GM21381 (cell line): ENCODE measurements at regions not wholly inside any gene's neighbourhood (a gene's known extent, or its start where the extent isn't known, plus 50 kb on each side); places are given as distances from the start of the nearest gene placed in this dataset.
"Not testable (repeated sequence)": the region's sequence is repeated elsewhere in the genome, so short reads cannot be mapped to it uniquely, and the experiment has no call there.

Source experiments
- ATAC-seq: cut with Tn5 transposase; IDR thresholded peaks from one replicate; pipeline ENCODE4 v1.9.1; 2021; ENCODE audit warnings: mild to moderate bottlenecking, moderate library complexity; ENCODE audit not compliant: unreplicated experiment

DNA sequence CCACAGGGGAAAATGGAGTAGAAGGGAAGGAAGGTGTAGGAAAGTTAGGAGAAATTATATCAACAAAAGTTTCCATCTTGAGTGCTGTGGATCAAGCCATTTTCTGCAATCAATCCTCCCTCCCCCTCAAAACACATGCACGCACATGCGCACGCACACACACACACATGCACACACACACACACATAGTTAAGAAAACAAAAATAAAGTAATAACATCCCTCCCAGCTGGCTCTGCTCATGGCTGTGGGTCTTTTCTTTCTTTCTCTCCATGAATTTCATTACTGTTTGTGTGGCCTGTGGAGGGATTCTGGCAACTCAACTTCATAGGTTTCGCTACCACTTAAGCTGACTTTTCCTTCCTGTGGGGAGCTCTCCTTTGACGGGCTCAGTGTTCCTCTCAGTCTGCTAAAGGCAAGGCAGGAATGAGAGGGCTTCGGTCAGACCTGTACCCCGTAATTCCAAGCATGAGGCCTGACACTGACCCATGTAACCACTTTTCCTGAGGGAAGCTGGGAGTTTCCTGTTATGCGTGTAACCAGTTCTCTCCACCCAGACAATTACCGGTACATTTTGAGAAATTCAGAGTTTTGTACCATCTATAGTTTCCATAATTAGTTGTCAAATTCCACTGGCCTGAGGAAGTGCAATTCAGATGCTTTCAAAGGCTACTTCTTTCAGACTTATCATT lies 79.8 kb downstream of the ZNF92 start:
- ATAC-seq, result no peak

DNA sequence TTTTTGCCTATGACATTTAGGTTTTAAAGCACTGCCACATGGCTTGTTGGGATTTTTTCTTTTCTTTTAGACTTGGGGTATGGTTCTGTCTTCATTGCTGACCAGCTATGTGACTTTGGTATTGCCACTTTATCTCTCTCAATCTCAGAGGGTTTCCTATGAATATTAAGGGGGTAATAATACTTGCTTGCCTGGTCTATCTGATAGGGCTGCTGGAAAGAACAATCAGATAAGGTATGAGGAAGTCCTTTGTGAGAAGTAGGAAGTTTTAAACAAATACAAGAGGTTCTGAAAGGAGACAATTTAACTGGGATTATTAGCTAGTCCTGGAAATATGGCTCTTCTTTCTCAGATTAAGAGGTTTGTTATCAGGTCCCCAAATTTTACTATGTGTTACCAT lies 80.8 kb downstream of the ZNF92 start:
- ATAC-seq, result no peak

DNA sequence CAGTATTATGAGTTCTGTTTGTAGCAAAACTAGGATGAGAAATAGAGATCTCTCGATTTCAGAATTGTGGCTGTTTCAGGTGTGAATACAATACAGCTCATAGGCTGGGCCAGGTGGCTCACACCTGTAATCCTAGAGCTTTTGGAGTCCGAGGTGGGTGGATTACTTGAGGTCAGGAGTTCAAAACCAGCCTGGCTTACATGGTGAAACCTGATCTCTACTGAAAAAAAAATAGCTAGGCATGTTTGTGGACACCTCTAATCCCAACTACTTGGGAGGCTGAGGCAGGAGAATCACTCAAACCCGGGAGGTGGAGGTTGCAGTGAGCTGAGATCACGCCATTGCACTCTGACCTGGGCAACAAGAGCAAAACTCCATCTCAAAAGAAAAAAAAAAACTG lies 81.4 kb downstream of the ZNF92 start:
- not testable (repeated sequence) for ATAC-seq

DNA sequence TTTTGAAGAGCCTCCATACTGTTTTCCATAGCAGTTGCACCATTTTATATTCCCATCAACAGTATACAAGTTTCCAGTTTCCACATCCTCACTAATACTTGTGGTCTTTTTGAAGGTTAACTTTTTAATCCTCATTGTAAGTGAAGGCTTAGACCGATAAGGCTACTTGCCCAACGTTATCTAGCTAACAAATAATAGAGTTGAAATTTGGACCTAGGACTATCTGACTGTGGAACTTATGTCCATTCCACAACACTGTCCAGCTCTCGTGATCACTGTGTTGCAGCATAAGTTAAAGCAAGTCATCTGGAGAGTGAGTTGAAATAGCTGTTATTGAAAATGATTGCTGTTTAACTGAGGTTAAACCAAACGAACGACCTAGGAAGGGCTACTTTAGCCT lies 84.0 kb downstream of the ZNF92 start:
- ATAC-seq, result no peak

DNA sequence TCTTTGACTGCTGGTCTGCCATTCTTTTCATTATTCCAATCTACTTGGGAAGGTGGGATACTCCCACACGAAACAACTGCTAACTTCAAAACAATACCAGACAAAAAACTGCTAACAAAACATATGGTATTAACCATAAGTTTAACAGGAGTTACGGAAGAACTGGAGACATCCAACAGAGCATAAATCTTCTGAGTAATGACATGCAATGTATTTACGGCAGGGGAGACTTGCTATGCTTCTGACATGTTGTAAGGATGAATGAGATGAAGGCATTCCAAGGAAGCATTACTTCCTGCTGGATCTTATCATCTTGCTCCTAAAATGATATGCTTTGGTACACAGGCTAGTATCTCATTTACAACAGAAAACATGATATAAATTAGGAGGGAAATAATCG lies 85.8 kb downstream of the ZNF92 start:
- no peak for ATAC-seq

DNA sequence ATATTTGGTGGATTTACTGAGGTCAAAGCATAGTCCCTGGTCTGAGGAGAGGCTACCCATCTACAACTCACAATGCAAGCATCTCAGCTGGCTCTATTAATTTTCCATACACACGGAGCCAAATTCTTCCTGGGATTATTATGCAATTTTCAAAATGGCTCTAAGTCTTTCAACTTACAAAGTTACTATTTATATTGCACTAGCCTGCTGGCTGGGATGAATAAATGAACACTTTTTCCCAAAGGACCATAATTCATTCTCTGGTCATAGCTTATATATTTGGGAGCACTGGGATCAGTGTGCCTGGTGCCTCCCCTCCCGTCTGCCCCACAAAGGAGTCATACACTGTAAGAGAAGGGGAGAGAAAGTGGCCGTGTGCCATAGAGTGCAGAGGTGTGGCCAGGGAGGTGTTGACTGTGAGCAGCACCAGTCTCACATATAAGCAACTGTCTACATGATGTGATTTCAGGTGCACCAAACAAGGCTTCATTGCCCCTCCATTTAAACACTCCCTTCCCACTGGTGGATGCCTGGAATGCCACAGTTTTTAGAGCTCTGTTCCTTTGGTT lies 88.6 kb downstream of the ZNF92 start:
- ATAC-seq, result no peak

DNA sequence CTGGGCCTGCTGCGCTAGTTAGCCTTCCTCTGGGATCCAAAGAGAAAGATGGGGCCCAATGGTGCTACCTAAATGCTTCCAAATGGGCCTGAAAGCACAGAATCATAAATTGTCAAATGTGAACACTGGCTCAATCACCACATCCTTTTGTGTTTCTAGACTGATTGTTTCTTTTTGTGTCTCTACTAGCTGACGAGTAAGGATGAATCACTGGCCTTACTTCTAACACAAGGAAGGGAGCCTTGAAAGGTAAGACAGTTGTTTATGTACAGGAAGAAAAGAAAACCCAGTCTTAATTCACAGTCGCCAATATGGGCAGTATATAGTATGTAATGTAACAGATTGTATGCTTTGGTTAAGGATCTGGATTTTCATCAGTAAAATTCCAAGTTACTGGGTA lies 89.5 kb downstream of the ZNF92 start:
- no peak for ATAC-seq

DNA sequence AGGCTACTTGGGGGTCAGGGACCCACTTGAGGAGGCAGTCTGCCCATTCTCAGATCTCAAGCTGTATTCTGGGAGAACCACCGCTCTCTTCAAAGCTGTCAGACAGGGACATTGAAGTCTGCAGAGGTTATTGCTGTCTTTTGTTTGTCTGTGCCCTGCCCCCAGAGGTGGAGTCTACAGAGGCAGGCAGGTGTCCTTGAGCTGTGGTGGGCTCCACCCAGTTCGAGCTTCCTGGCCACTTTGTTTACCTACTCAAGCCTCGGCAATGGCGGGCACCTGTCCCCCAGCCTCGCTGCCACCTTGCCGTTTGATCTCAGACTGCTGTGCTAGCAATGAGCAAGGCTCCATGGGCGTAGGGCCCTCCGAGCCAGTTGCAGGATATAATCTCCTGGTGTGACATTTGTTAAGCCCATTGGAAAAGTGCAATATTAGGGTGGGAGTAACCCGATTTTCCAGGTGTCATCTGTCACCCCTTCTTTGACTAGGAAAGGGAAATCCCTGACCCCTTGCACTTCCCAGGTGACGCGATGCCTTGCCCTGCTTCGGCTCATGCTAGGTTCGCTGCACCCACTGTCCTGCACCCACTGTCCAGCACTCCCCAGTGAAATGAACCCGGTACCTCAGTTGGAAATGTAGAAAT lies 96.4 kb downstream of the ZNF92 start:
- not testable (repeated sequence) for ATAC-seq

DNA sequence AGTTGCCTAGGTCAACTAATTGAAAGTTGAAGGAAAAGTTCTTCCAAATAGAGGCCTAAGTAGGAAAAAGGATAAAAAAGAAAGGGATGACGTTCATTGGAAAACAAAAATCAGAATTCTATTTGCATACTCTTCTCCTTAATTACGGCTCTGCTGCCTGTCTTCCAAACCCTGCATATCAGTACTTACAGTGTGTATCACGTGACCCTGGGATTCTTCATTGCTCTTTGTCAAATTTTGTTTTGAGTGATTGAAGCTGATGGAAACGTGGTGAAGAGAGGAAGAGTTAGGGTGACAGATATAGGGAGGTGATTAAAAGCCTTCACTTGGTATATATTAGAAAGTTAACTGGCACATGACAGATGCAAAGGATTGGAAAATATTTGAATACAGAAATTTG lies 97.9 kb downstream of the ZNF92 start:
- ATAC-seq, result no peak

DNA sequence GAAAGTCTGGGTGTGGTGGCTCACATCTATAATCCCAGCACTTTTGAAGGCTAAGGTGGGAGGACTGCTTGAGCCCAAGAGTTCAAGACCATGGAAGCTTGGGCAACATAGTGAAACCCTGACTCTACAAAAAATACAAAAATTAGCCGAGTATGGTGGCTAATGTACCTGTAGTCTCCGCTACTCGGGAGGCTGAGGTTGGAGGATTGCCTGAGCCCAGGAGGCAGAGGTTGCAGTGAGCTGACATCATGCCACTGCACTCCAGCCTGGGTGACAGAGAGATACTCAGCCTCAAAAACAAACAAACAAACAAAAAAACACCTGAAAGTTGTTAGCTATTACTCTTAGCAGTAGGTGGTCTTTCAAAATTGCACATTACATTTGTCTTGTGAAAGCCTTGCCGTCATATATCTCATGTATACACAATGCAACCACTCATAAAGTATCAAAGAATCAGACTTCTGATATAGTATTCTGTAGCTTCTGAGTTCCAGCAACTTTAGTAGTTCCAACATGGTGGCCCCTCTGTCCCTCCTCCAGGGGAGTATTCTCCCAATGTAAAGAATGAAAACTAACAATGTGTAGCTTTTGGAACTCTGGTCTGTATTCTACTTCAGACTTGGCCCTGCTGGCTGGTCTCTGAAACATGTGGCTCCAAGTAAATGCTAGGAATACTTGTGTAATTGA lies 101.5 kb downstream of the ZNF92 start:
- ATAC-seq, result peak; percentile 31

DNA sequence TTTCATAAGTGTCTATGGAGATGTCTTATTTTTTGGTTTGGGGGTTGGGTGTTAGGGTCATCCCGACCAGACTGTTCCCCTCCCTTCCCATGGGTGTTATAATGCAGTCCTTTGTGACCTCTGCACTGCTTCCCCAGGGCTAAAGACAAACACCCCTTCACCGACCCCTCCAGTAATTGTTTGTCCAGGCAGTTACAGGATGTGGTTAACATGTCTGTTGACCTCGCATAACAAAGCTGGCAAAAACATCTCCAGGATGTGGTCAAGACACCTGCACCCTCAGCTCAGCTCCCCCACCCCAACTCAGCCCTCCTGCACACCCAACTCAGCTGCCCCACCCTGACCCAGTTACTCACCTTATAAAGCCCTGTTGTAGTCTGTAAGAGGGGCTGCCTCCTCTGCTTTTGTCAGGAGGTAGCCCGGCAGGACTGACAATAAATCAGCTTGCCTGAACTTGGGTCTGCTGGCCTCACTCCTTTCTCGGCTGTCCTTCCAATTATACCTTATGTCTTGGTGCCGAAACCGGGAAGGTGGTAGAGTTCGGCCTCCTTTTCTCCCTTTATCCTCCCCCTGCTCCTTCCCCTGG lies 102.2 kb downstream of the ZNF92 start:
- peak; percentile 98 for ATAC-seq

DNA sequence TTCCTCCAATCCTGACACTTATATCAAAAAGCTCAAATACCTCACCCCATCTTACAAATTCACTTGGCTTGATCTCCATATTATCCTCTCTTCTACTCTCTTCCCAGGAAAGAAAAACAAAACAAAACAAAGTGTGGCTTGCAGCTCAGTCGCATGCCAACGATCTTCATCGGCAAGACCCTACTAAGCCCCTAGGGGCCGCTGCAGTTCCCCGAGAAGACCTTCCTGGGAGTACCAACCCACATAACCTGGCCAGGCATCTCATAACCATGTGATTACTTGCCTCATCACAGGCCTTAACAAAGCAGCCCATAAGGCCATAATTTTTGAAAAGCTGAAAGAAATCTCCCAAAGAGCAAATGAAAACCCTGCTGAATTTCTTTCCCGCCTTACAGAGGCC lies 103.7 kb downstream of the ZNF92 start:
- no peak for ATAC-seq

DNA sequence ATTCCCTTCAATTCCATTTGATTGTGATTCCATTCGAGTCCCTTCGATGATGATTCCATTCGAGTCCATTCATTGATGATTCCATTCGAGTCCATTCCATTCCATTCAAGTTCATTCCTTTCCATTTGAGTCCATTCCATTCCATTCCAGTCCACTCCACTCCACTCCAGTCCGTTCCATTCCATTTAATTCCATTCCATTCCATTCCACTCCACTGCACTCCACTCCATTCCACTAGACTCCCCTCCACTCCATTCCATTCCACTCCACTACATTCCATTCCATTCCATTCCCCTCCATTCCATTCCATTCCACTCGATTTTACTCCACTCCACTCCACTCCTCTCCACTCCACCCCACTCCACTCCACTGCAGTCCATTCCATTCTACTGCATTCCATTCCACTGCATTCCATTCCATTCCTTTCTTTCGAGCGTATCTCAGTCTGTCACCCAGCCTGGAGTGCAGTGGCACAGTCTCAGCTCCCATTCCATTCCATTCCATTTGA lies 115.7 kb downstream of the ZNF92 start:
- no peak for ATAC-seq

DNA sequence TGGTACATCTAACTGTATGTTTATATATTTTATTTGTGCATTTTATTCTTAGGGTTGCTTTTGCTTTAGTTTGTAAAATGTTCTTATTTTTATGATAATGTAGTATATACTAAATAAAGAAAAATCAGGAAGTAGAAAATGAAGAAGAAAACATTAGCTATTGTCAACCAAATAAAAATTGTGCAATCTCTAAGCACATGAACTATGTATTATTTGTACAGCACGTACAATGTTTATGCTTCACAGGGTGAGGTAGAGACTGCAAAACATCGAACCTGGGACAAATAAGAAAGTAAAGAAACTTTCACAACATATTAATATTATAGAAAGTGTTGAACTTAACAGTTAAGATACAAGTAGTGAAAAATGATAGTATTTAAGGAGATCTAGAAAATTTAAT lies 123.0 kb downstream of the ZNF92 start:
- ATAC-seq, result not testable (repeated sequence)

DNA sequence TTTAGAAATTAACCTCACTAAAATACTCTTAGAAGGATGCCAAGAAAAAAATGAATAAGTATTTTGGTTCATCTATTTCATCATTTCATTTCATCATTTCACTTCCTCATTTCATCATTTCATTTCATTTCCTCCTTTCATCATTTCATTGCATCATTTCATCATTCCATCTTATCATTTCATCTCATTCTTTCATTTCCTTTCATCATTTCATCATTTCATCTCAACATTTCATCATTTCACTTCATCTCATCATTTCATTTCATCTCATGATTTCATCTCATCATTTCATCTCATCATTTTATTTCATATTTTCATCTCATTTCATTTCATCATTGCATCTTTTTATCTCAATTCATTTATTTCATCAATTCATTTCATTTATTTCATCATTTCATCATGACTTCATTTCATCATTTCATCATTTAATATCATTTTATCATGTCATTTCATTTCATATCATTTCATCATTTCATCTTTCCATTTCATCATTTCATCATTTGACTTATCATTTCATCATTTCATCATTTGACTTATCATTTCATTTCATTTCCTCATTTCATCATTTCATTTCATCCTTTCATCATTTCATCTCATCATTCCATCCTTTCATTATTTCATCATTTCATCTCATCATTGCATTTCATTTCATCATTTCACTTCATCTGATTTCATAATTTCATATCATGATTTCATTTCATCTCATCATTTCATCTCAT lies 129.9 kb downstream of the ZNF92 start:
- no peak for ATAC-seq

DNA sequence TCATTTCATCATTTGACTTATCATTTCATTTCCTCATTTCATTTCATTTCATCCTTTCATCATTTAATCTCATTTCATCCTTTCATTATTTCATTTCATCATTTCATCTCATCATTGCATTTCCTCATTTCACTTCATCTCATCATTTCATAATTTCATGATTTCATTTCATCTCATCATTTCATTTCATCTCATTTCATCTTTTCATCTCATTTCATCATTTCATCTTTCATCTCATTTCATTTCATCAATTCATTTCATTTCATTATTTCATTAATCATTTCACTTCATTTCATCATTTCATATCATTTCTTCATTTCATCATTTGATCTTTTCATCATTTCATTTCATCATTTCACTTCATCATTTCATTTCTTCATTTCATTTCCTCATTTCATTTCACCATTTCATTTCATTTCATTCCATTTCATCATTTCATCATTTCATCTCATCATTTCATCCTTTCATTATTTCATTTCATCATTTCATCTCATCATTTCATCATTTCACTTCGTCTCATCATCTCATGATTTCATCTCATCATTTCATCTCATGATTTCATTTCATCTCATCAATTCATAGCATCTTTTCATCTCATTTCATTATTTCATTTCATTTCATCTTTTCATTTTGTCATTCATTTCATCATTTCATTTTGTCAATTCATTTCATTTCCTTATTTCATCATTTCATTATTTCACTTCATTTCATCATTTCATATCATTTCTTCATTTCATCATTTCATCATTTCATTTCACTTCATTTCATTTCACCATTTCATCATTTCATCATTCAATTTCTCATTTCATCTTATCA lies 131.1 kb downstream of the ZNF92 start:
- ATAC-seq, result not testable (repeated sequence)

DNA sequence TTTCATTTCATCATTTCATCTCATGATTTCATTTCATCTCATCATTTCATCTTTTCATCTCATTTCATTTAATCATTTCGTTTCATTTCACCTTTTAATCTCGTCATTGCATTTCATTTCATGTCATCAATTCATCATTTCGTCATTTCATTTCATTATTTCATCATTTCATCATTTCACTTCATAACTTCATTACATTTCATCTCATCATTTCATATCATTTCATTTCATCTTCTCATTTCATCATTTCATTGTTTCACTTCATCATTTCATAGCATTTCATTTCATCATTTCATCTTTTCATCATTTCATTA lies 131.6 kb downstream of the ZNF92 start:
- ATAC-seq, result not testable (repeated sequence)

DNA sequence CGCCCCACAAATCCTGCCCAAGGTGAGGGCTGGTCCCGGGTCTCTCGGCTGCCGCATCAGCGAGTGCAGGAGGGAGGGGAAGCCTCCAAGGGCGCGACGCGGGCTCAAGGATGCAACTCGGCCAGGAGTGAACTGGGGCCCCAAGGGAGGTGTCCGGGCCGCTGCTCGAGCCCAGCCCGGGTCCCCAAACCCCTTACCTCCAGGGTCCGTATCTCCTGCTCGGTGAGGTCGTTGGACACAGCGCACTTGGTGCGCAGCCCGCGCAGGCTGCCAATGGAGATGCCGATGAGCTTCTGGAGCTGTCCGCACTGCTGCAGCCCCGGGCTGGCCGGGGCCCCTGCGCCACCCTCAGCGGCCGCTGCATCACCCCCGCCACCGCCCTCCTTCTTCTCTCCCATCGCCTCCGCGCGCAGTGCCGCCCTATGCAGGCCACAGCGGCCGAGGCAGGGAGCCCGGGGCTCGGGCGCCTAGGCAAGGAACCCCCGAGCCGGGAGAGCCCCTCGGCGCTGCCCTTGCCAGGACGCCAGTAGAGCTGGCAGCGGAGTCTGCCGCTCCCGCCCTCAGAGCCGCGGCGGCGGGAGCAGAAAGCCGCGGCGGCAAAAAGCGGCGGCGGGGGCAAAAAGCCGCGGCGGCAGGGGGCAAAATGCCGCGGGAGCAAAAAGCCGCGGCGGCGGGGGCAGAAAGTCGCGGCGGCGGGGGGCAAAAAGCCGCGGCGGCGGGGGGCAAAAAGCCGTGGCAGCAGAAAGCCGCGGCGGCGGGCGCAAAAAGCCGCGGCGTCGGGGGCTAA lies 135.1 kb downstream of the ZNF92 start:
- not testable (repeated sequence) for ATAC-seq
